ENCODE measurements at regions not wholly inside any gene's neighbourhood (a gene's known extent, or its start where the extent isn't known, plus 50 kb on each side); places are given as distances from the start of the nearest gene placed in this dataset.

DNA sequence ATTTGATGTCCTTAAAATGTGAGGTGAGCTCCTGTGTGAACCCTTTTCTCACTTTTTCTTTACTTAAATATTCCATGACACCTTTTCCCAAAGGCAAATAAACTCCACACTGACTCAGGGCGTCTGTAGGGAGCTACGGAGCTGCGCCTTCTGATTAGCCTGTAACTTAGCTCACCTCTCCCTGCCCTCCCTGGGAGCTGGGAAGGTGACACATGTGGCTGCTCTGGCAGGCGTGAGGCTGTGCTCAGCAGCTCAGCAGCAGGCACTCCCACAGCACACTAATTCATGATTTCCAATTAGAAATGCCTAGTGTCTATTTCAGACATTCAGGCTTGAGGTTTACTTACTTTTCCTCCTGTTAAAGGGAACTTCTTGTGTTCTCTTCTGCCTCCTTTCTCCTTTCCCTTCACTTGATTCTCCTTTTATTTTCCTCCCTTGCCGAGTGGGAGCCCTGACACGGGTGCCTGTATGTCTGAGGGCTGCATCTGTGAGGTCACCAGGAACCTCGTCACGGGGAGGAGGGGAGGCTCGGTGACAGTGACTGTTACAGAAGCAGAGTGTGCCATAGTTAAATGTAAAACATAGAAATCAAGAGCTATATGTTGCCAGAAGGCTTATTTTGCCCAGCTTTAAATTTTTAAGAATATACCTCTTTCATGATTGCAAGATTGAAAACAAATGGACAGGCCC is 437.1 kb downstream of the DCDC2C start:
- no peak for DNase-seq (ENCODE audit: low spot score in 2 of 2)
- H3K27me3 ChIP-seq: no peaks in the 10 kb centered on the region
- TF ChIP-seq, protein P1, sequence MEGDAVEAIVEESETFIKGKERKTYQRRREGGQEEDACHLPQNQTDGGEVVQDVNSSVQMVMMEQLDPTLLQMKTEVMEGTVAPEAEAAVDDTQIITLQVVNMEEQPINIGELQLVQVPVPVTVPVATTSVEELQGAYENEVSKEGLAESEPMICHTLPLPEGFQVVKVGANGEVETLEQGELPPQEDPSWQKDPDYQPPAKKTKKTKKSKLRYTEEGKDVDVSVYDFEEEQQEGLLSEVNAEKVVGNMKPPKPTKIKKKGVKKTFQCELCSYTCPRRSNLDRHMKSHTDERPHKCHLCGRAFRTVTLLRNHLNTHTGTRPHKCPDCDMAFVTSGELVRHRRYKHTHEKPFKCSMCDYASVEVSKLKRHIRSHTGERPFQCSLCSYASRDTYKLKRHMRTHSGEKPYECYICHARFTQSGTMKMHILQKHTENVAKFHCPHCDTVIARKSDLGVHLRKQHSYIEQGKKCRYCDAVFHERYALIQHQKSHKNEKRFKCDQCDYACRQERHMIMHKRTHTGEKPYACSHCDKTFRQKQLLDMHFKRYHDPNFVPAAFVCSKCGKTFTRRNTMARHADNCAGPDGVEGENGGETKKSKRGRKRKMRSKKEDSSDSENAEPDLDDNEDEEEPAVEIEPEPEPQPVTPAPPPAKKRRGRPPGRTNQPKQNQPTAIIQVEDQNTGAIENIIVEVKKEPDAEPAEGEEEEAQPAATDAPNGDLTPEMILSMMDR (IDR thresholded peaks at IDR 0.05): no peak
- TF ChIP-seq POLR2AphosphoS5 (IDR thresholded peaks at IDR 0.05): no peak

DNA sequence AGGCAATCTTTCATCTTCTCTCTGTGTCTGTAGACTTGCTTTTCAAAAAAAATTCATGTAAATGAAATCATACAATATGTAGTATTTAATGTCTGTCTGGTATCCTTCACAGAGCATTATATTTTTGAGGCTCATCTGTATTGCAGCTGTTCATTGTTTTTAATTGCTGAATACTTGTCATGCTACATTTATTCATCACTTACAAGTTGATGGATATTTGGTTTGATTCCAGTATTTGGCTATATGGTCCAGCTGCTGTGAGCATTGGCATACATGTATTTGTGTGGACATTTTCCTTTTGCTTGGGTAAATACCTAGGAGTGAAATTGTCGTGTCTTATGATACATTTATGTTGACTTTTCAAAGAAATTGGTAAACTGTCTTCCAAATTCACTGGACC is 441.4 kb downstream of the DCDC2C start:
- Histone ChIP-seq H3K27ac (no peak overlapping the region), H3K4me1 (no peaks in the 10 kb centered on the region), H3K4me3 (no peak overlapping the region), H3K9me3 (peaks cover 0 to 7% of the 10 kb centered on the region in 2 donors), H3K36me3 (no peaks in the 10 kb centered on the region), H3K27me3 (no peaks in the 10 kb centered on the region)
- DNase-seq (ENCODE audit: low spot score in 2 of 2): no peak
- TF ChIP-seq POLR2AphosphoS5 (IDR thresholded peaks at IDR 0.05) (no peak), POLR2A (IDR thresholded peaks at IDR 0.05) (no peak)
- TF ChIP-seq, protein P1 (IDR thresholded peaks at IDR 0.05): no peak
- intact Hi-C loops (cut with DNase I; ENCODE audit: low total_unique reads): no loop called here

More for the DNA sequence above, 437.1 kb downstream of the DCDC2C start:
- intact Hi-C loops (cut with DNase I; ENCODE audit: low total_unique reads): no loop called here
- no peak overlapping the region for H3K27ac ChIP-seq
- H3K36me3 ChIP-seq: no peaks in the 10 kb centered on the region
- no peaks in the 10 kb centered on the region for H3K9me3 ChIP-seq
- H3K4me1 ChIP-seq: no peaks in the 10 kb centered on the region
- H3K4me3 ChIP-seq: no peak overlapping the region

DNA sequence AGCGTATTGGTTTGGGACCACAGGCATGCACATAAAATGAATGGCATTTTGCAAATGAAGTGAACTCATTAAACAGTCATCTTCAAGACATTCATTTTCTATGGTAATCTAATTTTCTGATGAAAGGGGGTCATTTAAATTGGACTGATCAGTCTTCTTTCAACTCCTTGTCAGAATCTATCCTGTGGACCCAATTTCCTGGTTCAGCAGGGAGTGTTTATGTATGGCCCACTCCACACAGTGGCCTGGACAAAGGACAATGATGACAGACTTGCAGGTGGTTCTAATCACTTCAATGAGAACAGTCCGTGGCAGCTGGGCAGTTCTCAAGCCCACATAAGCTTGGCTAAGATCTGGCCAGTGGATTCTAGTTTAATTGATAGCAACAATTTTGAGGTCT is 448.1 kb downstream of the DCDC2C start:
- Histone ChIP-seq H3K4me1 (no peaks in the 10 kb centered on the region), H3K4me3 (no peak overlapping the region), H3K36me3 (no peaks in the 10 kb centered on the region), H3K27me3 (no peaks in the 10 kb centered on the region), H3K27ac (no peak overlapping the region), H3K9me3 (peaks cover 0 to 7% of the 10 kb centered on the region in 2 donors)
- intact Hi-C loops (cut with DNase I; ENCODE audit: low total_unique reads): no loop called here
- TF ChIP-seq POLR2A (IDR thresholded peaks at IDR 0.05): no peak
- TF ChIP-seq, protein P1 (IDR thresholded peaks at IDR 0.05): no peak
- TF ChIP-seq POLR2AphosphoS5 (IDR thresholded peaks at IDR 0.05): no peak
- no peak for DNase-seq (ENCODE audit: low spot score in 2 of 2)

GRCh38 chr2:4152051-4152450 is 448.7 kb downstream of the DCDC2C start:
- TF ChIP-seq POLR2A (IDR thresholded peaks at IDR 0.05) (no peak), POLR2AphosphoS5 (IDR thresholded peaks at IDR 0.05) (no peak)
- TF ChIP-seq, protein P1 (IDR thresholded peaks at IDR 0.05): no peak
- Histone ChIP-seq H3K27me3 (no peaks in the 10 kb centered on the region), H3K36me3 (no peaks in the 10 kb centered on the region), H3K27ac (no peak overlapping the region), H3K4me3 (no peak overlapping the region), H3K9me3 (peaks cover 0 to 7% of the 10 kb centered on the region in 2 donors), H3K4me1 (no peaks in the 10 kb centered on the region)
- DNase-seq (ENCODE audit: low spot score in 2 of 2): no peak
- intact Hi-C loops (cut with DNase I; ENCODE audit: low total_unique reads): no loop called here

DNA sequence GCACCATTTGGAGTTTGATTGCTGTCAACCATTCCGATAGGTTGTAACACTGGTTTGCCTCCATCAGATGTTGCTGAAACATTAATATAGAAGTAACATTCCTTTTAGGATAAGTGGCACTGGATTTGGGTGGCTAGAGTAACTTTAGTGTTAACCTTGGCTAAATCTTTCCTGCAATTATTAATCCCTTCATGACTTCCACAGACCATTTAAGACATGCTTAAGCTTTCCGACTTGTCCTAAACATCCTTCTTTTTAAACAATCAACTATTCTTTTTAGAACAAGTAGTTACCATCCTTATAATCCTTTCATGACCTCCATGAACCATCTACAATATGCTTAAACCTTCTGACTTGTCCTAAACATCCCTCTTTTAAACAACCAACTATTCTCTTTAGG is 465.5 kb downstream of the DCDC2C start:
- Histone ChIP-seq H3K36me3 (no peaks in the 10 kb centered on the region), H3K27me3 (no peaks in the 10 kb centered on the region), H3K27ac (no peak overlapping the region), H3K9me3 (peaks cover 0 to 33% of the 10 kb centered on the region in 2 donors), H3K4me1 (no peaks in the 10 kb centered on the region), H3K4me3 (no peak overlapping the region)
- TF ChIP-seq POLR2AphosphoS5 (IDR thresholded peaks at IDR 0.05) (no peak), POLR2A (IDR thresholded peaks at IDR 0.05) (no peak)
- TF ChIP-seq, protein P1 (IDR thresholded peaks at IDR 0.05): no peak
- DNase-seq (ENCODE audit: low spot score in 2 of 2): no peak
- intact Hi-C loops (cut with DNase I; ENCODE audit: low total_unique reads): no loop called here

Measured in breast epithelium (tissue), 4 donors.